ENCODE measurements at regions not wholly inside any gene's neighbourhood (a gene's known extent, or its start where the extent isn't known, plus 50 kb on each side); places are given as distances from the start of the nearest gene placed in this dataset.
"Not testable (repeated sequence)": the region's sequence is repeated elsewhere in the genome, so short reads cannot be mapped to it uniquely, and the experiment has no call there.

DNA sequence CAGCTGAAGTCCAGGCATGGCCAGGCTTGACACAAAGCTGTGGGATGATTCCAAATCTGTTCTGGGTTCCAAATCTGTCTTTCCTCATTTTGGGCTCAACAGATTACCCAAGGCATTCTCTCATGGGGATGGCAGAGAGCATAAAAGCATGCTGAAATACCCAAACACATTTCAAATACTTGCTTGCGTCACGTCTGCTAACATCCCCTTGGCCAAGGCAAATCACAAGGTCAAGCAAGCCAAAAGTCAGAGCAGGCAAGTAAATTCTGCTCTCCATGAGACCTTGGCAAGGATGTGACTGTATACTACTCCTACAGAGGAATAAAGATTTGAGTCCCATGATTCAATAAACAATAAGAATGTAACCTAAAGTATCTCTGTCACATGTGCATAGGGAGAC is 306.7 kb downstream of the EPB41L4A start:
- no peak for DNase-seq (ENCODE audit: low read depth)

DNA sequence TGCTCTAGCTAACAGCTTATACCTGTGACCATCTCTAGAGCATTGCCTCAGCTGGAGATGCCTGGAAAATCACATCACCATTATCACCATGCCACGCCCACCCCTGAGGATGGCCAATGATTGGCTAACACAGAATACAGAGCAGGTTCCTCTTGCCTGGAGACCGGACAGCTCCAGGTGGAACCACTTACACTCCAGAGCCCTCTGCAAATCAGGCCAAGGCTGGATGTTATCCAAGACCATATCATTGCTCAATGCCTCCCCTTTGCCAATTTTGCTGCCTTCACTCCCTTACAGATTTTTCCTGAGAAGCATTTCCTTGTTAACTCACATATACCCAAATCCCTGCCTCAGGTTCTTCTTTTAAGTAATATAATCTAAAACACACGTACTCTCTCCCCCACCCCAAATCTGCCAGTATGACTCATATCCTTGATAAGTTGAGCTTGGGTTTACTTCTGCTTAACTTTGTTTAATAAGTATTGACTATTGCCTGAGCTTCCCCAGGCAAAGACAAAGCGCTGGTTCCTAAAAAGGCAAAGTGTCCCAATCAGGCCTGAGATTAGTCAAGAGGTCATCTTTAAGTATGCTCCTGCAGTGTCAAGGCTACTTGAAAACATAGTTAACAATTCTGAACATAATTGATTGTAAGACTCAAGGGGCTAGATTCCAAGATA is 309.6 kb downstream of the EPB41L4A start:
- no peak for DNase-seq (ENCODE audit: low read depth)

- DNase-seq (ENCODE audit: low read depth): no peak
These were observed 312.2 kb downstream of the EPB41L4A start for GRCh38 chr5:112106878-112107277.

DNA sequence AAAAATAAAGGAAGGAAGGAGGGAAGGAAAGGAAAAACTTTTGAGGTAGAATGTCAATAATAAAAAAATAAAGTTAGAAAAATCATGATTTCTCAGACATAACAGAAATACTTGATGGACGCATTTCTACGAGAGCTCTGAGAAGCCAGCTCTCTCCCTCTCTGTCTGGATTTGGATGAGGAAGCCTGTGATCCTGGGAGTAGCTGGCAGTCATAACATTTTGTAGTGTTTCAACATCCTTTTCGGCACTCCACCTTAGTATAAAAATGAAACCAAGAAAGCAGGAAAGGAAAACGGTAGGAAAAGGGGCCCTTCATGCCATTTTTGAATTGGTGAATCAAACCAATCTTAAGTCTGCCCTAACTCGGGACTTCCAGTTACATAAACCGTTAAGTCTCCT is 321.3 kb downstream of the EPB41L4A start:
- no peak for DNase-seq (ENCODE audit: low read depth)

DNA sequence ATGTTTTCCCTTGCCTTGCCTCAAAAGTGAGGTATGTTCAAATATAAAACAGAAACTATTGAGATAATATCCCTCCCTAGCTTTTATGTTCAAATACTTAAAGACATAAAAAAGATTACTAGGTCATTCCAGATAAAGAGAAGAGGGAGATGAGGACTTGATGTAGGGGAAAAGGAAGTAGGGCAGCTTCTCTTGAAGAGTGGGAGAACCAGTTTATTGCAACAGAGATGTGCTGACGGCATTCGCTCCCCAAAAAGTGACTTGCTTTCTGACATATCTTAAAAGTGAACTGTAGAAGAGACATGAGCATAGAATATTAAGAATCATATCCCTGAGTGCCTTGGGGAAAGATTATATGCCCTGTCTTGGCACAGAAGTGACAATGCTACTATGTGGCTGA is 330.2 kb upstream of the NREP start:
- DNase-seq (ENCODE audit: low read depth): no peak

DNA sequence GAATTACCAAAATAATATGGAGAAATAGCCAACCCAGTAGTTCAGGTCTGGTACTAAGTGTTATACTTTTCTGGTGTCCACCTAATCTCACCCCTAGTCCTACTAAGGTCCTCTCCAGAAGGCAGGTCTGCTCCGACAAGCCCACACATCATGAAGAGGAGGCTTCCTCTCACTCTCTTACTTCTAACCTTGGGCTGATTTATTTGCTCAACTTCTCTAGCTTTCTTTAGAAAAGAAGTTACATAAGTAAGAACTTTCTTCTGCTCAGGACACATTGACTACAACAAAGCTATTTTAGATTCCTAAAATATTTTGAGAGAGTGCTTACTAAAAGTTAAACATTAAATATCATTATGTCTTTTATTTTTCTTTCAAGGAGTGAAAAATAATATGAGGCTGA is 329.7 kb upstream of the NREP start:
- no peak for DNase-seq (ENCODE audit: low read depth)

DNA sequence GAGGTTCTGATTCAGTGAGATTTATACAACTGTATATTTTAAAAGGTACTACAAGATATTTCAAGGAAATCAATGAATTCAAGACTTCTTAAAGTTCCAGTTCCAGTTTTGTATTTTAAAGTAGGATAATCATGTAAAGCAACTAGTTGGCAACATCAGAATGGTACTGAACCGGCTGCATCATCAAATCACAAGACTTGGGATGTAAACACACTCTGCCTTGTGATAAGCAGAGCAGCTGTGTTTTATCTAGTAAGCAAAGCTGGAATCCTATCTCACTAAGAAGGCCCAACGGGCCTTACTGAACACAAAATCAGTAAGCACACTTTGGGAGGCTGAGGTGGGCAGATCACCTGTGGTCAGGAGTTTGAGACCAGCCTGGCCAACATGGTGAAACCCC is 327.2 kb upstream of the NREP start:
- no peak for DNase-seq (ENCODE audit: low read depth)

DNA sequence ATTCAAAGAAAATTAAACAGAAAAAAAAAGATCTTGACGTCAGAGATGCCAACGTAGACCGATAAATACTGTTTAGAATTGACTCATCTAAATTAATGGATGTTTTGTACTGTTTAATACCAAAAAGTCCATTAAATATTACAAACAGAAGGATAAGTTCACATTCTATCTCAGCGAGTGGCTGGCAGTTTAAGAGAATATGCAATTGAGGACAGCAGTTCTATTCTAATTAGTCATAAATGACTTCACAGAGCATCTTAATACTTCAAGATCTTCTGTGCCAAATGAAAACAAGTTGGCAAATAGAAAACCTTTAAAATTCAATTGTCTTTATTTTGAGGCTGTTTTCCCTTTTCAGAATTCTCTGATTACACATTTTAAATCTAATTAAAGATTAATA is 326.6 kb upstream of the NREP start:
- no peak for DNase-seq (ENCODE audit: low read depth)

DNA sequence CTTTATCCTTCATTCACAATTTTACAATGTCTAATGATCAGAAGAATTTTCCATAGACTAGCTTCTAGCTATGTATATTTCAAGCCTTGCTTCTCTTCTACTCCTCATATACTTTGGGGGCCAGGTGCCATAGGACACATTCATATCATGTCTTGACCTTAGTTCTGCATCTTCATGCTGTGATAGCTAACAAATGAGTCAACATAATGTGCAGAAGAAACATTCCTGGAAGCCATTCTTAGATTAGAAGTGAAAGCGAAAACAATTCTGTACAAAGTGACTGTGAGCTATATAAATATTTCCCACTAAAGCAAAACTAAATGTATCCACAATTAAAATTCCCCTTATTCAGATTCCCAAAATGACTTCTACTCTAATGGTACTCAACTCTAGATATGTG is 320.2 kb upstream of the NREP start:
- no peak for DNase-seq (ENCODE audit: low read depth)

GRCh38 chr5:112070022-112070421 is 313.0 kb upstream of the NREP start:
- DNase-seq (ENCODE audit: low read depth): no peak

GRCh38 chr5:112069329-112069728 is 312.3 kb upstream of the NREP start:
- no peak for DNase-seq (ENCODE audit: low read depth)

DNA sequence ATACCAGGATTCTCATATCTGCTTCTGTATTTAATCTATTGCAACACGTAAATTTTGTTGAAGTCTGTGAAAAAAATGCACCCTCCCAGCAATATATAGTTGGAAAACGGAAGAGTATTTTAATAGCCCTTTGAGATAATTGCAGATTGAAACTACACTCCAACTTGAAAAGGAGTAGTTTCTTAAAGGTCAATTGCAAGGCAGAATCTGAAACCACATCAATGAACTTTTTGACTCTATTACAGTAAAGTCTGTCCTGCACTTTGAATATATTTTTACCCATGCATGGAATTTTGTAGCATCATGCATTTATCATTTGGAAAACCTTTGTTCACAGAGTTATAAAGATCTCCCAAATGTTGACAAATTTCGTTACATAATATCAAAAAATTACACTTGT is 311.6 kb upstream of the NREP start:
- DNase-seq (ENCODE audit: low read depth): no peak

DNA sequence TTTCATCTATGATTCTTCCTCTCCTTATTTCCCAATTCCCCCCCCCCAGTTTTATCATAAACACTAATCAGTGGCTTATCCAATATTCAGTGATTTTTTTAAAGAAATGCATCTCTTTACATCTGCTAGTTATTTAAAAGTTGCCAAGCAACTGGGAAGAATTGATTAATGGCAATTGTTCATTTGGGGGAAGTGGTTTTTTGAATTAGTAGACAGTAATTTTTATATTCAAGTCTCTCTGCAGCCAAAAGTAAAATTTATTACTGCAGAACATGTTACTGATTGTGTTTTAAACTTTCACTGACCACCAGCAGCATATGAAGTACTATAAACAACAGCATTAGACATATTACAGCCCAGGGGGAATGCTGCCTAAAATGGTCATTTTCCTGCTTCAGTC is 308.8 kb upstream of the NREP start:
- DNase-seq (ENCODE audit: low read depth): peak; percentile 20

DNA sequence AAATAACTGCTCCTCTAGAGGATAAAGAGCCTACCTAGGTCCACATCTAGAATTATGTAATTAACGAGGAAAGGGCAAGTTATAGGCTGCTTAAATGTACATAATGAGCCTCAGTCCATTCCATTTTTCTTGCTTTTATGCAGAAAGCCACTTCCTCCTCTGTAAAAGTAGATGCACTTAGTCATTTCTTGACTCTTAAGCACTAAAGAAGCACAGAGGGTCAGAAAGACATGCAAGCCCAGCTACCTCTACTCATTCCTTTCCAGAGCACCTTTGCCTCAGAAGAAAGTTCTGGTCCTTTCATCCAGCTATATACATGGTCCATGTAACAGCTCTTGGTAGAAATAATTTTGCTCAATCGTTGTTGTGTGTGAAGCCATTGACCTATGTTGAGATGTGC is 308.0 kb upstream of the NREP start:
- no peak for DNase-seq (ENCODE audit: low read depth)

DNA sequence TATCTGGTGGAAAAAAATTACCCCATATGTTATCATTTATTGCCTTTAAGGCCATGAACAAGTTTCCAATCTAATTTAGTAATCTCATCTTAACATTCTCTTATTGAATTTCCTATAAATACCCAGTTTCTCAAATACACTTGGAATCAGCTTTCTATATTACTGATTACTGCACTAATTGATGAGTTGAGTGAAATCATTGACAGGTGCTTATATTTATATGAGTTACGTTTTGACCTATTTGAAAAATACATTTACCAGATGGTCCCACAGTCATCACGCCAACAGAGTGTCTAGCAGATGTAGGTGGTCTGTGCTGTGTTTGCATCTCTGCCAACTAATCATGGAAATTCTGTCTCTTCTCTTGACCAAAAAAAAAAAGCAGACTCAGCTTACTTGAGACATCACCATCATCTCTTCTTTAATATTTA is 307.3 kb upstream of the NREP start:
- DNase-seq (ENCODE audit: low read depth): peak; percentile 43

DNA sequence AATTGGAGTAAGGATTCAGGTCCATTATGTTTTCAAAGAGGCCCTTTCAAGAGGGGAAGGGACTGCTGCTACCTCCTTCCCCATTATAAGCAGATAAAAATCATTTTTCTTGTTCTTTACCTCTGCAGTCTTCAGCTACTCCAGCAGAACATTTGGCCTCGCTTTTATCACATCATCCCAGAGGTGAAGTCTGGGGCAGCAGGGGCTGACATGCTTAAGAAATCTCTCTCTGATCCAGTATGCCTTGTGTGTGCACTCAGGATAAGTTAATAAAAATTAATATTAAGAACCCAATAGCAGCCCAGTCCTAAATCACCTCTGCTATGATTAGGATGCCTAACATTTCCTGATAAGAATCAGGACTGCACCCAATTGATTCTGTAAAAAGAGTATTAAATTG is 306.9 kb upstream of the NREP start:
- DNase-seq (ENCODE audit: low read depth): no peak

DNA sequence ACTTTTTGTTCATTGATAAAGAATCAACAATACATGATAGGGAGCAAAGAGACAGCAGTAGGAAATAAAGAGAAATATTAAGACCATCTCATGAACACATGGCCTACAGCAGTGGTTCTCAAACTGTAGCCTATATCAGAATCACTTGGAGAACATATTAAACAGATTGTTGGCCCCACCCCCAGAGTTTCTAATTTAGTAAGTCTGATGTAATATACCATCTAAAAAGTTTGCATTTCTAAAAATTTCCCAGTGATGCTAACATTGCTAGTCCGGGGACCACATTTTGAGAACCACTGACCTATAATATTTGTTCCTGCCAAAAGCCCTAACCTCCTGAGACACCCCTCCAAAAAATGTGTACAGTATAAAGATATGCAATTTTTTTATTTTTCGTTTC is 306.2 kb upstream of the NREP start:
- DNase-seq (ENCODE audit: low read depth): peak; percentile 25

- DNase-seq (ENCODE audit: low read depth): no peak
These were observed 305.2 kb upstream of the NREP start for GRCh38 chr5:112062181-112062580.

DNA sequence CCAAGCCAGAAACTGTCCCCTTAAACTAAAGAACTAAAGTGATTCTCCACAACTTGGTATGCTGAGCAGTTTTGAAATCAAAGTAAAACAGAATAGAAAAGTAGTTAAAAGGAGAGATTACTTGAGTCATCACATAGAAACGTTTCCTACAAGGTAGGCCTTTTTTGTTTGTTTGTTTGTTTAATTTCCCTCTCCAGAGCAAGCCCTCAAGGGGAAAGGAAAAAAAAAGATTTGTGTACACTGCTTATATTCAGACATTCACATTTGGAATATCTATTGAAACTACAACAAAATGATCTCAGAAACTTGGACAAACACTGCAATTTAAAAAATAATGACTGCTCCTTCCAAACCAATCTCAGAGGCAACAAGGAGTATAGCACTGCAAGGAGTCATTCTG is 304.7 kb upstream of the NREP start:
- DNase-seq (ENCODE audit: low read depth): peak; percentile 29

- DNase-seq (ENCODE audit: low read depth): no peak
These were observed 302.7 kb upstream of the NREP start for GRCh38 chr5:112059579-112060135.

GRCh38 chr5:112049738-112050137 is 292.7 kb upstream of the NREP start:
- DNase-seq (ENCODE audit: low read depth): no peak

GRCh38 chr5:112036206-112036605 is 279.2 kb upstream of the NREP start:
- DNase-seq (ENCODE audit: low read depth): no peak

DNA sequence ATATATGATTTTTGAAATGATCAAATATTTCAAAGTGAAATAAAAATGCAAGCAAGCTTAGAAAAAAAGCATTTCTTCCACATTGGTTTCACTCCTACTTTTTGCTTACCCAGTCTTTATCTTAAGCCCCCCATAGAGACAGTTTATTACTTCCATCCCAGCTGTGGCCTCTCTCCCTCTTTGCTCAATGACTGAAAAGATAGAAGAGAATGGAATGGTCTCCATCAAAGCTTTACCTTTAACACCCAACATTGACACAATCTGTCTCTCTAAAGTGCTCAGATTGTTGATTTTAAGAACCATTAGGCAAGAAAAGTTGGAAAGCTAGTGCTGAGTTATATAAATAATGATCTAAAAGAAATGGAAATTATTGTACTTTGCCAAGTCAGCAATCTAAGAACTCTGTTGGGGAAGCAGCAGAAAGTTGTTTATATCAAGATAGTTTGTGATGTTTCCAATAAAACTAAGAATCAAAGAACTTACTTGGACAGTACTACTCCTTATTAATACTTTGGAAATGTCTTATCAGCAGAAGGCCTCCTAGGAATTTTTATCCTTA is 277.5 kb upstream of the NREP start:
- peak; percentile 45 for DNase-seq (ENCODE audit: low read depth)

GRCh38 chr5:112026879-112027278 is 269.9 kb upstream of the NREP start:
- DNase-seq (ENCODE audit: low read depth): not testable (repeated sequence)

All from forelimb muscle (tissue), 1 donor.